ENCODE measurements at regions not wholly inside any gene's neighbourhood (a gene's known extent, or its start where the extent isn't known, plus 50 kb on each side); places are given as distances from the start of the nearest gene placed in this dataset.
A peak's percentile ranks its signal among the peaks of the same experiment; 100 is the strongest.

DNA sequence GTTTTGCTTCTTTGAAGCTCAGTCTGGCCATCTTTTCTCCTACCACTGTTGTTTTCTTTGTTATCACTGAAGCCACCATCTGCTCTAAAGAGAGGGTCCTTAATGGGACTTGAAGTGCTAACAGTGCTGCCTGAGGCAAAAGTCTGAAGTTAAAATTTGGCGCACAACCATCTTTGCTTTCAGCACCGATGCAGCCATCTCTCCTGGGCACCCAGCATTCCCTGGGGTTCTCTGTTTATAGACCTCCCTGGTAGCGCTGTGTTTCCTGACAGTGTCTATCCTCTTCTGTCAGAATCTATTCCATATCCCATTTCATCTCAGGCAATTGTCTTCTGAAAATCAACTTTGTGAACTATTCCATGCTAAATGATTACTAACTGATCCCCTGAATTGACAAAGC is 491.5 kb upstream of the MPDZ start:
- DNase-seq (no peak), ATAC-seq (no peak)
- Histone ChIP-seq H3K9me3 (no peaks in the 10 kb centered on the region), H3K36me3 (ENCODE audit: insufficient read depth in 1 of 2, low read depth in 1 of 2) (no peaks in the 10 kb centered on the region), H3K4me1 (no peaks in the 10 kb centered on the region), H3K27ac (no peak overlapping the region), H3K27me3 (ENCODE audit: insufficient read depth in 3 of 3, low read length in 2 of 3) (no peaks in the 10 kb centered on the region), H3K4me3 (no peak overlapping the region)
- TF ChIP-seq, protein P1, sequence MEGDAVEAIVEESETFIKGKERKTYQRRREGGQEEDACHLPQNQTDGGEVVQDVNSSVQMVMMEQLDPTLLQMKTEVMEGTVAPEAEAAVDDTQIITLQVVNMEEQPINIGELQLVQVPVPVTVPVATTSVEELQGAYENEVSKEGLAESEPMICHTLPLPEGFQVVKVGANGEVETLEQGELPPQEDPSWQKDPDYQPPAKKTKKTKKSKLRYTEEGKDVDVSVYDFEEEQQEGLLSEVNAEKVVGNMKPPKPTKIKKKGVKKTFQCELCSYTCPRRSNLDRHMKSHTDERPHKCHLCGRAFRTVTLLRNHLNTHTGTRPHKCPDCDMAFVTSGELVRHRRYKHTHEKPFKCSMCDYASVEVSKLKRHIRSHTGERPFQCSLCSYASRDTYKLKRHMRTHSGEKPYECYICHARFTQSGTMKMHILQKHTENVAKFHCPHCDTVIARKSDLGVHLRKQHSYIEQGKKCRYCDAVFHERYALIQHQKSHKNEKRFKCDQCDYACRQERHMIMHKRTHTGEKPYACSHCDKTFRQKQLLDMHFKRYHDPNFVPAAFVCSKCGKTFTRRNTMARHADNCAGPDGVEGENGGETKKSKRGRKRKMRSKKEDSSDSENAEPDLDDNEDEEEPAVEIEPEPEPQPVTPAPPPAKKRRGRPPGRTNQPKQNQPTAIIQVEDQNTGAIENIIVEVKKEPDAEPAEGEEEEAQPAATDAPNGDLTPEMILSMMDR (IDR thresholded peaks at IDR 0.05): no peak
- intact Hi-C loops (cut with DNase I): no loop called here
- 79 to 89% (median 81%) methylated on average over 3 of the region's 3 CpGs for WGBS, 3 donors

DNA sequence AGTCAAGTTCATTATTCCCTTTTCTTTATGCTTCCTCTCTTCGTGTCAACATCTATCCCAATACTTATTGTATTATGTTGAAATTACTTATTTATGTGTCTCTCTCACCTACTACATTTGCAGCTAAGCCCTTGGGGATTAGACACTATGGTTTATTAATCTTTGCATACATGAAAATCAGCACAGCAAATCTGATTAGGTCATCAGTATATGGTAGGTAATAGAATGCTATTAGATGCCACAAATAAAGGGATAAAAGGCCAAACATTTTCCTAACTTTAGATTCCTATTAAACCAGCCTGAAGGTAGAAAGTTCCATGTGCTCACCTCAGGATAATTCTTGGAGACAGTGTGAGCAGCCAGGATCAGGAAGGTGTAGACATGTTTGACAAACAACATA is 490.1 kb upstream of the MPDZ start:
- no peaks in the 10 kb centered on the region for H3K4me1 ChIP-seq
- H3K9me3 ChIP-seq: no peaks in the 10 kb centered on the region
- ATAC-seq: no peak
- no peaks in the 10 kb centered on the region for H3K27me3 ChIP-seq (ENCODE audit: insufficient read depth in 3 of 3, low read length in 2 of 3)
- no peak overlapping the region for H3K27ac ChIP-seq
- no peak for DNase-seq
- TF ChIP-seq, protein P1 (IDR thresholded peaks at IDR 0.05): no peak
- H3K36me3 ChIP-seq (ENCODE audit: insufficient read depth in 1 of 2, low read depth in 1 of 2): no peaks in the 10 kb centered on the region
- intact Hi-C loops (cut with DNase I): no loop called here
- no peak overlapping the region for H3K4me3 ChIP-seq
- WGBS, 3 donors: 89 to 97% (median 97%) methylated on average over 1 of the region's 1 CpG

DNA sequence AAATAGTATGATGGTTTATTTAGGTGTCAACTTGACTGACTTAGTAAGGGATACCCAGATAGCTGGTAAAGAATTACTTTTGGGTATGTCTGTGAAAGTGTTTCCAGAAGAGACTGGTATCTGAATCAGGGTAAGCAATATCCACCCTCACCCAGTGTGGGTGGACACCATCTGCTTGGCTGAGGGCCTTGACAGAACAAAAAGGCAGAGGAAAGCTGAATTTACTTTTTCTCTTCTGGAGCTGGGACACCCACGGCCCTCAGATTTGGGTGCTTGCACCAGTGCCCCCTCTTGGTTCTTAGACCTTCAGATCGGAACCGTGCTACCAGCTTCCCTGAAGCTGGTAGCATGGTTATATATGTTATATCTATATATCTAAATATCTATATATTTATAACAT is 489.5 kb upstream of the MPDZ start:
- H3K4me3 ChIP-seq: no peak overlapping the region
- no peak overlapping the region for H3K27ac ChIP-seq
- DNase-seq: no peak
- WGBS, 3 donors: 86 to 94% (median 92%) methylated on average over 3 of the region's 3 CpGs
- no peaks in the 10 kb centered on the region for H3K9me3 ChIP-seq
- H3K36me3 ChIP-seq (ENCODE audit: insufficient read depth in 1 of 2, low read depth in 1 of 2): no peaks in the 10 kb centered on the region
- intact Hi-C loops (cut with DNase I): no loop called here
- no peak for ATAC-seq
- TF ChIP-seq, protein P1 (IDR thresholded peaks at IDR 0.05): no peak
- H3K27me3 ChIP-seq (ENCODE audit: insufficient read depth in 3 of 3, low read length in 2 of 3): no peaks in the 10 kb centered on the region
- no peaks in the 10 kb centered on the region for H3K4me1 ChIP-seq

DNA sequence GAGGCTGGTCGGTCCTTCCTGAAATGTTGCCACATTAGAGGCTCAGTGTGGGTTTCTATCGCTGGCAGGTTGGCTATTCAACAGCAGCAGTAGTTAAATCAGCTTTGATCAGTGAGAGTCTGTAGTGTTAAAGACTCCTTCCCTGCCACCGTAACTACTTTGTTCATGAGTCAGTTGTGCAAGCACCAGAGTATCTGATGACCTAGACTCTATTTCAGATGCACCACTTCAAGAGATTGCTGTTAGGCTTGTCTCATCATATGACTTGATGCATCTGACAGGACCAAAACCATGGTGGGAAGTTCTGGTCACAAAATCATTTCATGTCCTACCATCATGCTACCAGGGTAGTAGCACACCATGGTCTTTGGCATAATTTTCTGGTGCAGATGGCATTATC is 482.7 kb upstream of the MPDZ start:
- Histone ChIP-seq H3K4me3 (no peak overlapping the region), H3K4me1 (no peaks in the 10 kb centered on the region), H3K27me3 (ENCODE audit: insufficient read depth in 3 of 3, low read length in 2 of 3) (no peaks in the 10 kb centered on the region), H3K9me3 (no peaks in the 10 kb centered on the region), H3K36me3 (ENCODE audit: insufficient read depth in 1 of 2, low read depth in 1 of 2) (no peaks in the 10 kb centered on the region), H3K27ac (no peak overlapping the region)
- intact Hi-C loops (cut with DNase I): no loop called here
- DNase-seq: no peak
- 65 to 86% (median 73%) methylated on average over 3 of the region's 3 CpGs for WGBS, 3 donors
- peak in 3 of 4 donors; percentile 47 to 66 (median 51) for ATAC-seq
- TF ChIP-seq, protein P1 (IDR thresholded peaks at IDR 0.05): no peak

DNA sequence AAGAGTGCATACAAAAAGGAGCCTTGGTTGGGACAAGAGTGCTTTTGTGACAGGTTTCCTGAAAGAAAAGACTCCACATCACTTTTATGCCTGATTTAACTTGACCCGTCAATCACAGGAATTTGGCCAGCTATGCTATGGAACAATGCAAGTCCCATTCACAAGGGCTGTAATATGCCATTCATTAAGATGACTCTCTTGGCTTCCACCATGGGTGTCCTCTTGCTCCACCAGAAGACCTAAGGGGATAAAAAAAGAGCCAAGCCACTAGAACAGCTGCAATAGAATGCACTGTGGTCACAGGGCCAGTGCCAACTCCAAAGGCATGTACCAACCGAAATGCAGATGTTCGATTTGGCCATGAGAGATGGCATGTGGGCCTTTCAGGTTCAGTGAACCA is 480.1 kb upstream of the MPDZ start:
- Histone ChIP-seq H3K4me1 (no peaks in the 10 kb centered on the region), H3K4me3 (no peak overlapping the region), H3K9me3 (no peaks in the 10 kb centered on the region), H3K36me3 (ENCODE audit: insufficient read depth in 1 of 2, low read depth in 1 of 2) (no peaks in the 10 kb centered on the region), H3K27me3 (ENCODE audit: insufficient read depth in 3 of 3, low read length in 2 of 3) (no peaks in the 10 kb centered on the region), H3K27ac (no peak overlapping the region)
- ATAC-seq (peak in 1 of 4 donors; percentile 74), DNase-seq (no peak)
- TF ChIP-seq, protein P1 (IDR thresholded peaks at IDR 0.05): no peak
- intact Hi-C loops (cut with DNase I): no loop called here
- 38 to 57% (median 45%) methylated on average over 3 of the region's 3 CpGs for WGBS, 3 donors
